K562 (cell line): ENCODE measurements at regions not wholly inside any gene's neighbourhood (a gene's known extent, or its start where the extent isn't known, plus 50 kb on each side); places are given as distances from the start of the nearest gene placed in this dataset.

Experiments
- EZH2 ChIP-seq: IDR thresholded peaks from 2 replicates; pipeline ENCODE4 v1.6.1; 2012; ENCODE audit warnings: low read depth, mild to moderate bottlenecking, inconsistent platforms, low read length, borderline replicate concordance
- ILF3 ChIP-seq: fragments of 450-650 bp; IDR thresholded peaks from 2 replicates; pipeline ENCODE4 v1.6.1; 2018; ENCODE audit warnings: antibody characterized with exemption, mild to moderate bottlenecking, moderate library complexity, borderline replicate concordance
- PHTF2 ChIP-seq: fragments of 250-450 bp; sonication (Bioruptor Pico); IDR thresholded peaks from 2 replicates; pipeline ENCODE4 v1.5.0; 2021; ENCODE audit warnings: mild to moderate bottlenecking
- POLR3G ChIP-seq: IDR thresholded peaks from 2 replicates; pipeline ENCODE4 v1.6.1; 2011; ENCODE audit not compliant: insufficient read length, insufficient replicate concordance; ENCODE audit errors: extremely low read depth
- TGIF2 ChIP-seq: sonication (generic); formaldehyde crosslinking; IDR thresholded peaks from 2 replicates; pipeline ENCODE4 v1.8.1; 2022; ENCODE audit warnings: mild to moderate bottlenecking, missing genetic modification reagents, moderate library complexity
- ZNF140 ChIP-seq: fragments of 250-450 bp; sonication (Bioruptor Pico); IDR thresholded peaks from 2 replicates; pipeline ENCODE4 v1.8.0; 2021; ENCODE audit warnings: moderate library complexity, mild to moderate bottlenecking, inconsistent platforms
- TF ChIP-seq, protein P1 (sequence below): fragments of 250-450 bp; sonication (Bioruptor Pico); IDR thresholded peaks from 2 replicates; pipeline ENCODE4 v1.4.0; 2020; ENCODE audit warnings: borderline replicate concordance
- TF ChIP-seq, protein P2 (sequence below): sonication (generic); formaldehyde crosslinking; IDR thresholded peaks from 2 replicates; pipeline ENCODE4 v1.5.0; 2020; ENCODE audit warnings: missing genetic modification reagents
- TF ChIP-seq, protein P3 (sequence below): fragments of 450-650 bp; IDR thresholded peaks from 2 replicates; pipeline ENCODE4 v1.6.1; 2016; ENCODE audit warnings: missing biosample characterization, missing genetic modification characterization
- TF ChIP-seq, protein P4 (sequence below): fragments of 250-450 bp; sonication (Bioruptor Pico); IDR thresholded peaks from 2 replicates; pipeline ENCODE4 v1.8.0; 2021; ENCODE audit warnings: moderate library complexity, mild to moderate bottlenecking, inconsistent platforms
- TF ChIP-seq, protein P5 (sequence below): fragments of 250-450 bp; sonication (Bioruptor Pico); IDR thresholded peaks from 2 replicates; pipeline ENCODE4 v1.5.0; 2020; ENCODE audit warnings: mild to moderate bottlenecking

DNA sequence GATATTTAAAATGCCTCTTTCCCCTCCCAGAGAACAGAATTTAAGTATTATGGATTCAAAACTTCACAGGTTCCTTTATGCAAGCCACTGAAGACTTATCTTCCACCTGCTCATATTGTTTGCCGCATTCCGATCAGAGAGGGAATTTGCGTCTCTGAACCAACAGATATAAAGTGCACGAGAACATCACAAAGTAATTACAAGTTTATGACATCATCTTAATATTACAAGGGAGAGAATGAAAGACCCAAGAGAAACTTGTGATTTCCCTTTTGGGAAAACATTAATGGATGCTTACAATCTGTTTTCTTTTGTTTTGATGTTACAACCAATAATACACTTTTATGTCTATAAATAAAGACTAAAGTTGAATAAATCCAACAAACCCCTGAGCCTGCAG, 631.0 kb downstream of the BCL11A start (continued):
- TF ChIP-seq, protein P1, sequence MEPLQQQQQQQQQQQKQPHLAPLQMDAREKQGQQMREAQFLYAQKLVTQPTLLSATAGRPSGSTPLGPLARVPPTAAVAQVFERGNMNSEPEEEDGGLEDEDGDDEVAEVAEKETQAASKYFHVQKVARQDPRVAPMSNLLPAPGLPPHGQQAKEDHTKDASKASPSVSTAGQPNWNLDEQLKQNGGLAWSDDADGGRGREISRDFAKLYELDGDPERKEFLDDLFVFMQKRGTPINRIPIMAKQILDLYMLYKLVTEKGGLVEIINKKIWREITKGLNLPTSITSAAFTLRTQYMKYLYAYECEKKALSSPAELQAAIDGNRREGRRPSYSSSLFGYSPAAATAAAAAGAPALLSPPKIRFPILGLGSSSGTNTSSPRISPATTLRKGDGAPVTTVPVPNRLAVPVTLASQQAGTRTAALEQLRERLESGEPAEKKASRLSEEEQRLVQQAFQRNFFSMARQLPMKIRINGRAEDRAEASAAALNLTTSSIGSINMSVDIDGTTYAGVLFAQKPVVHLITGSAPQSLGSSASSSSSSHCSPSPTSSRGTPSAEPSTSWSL (CRISPR knock-in tag), result no peak
- TF ChIP-seq, protein P2, sequence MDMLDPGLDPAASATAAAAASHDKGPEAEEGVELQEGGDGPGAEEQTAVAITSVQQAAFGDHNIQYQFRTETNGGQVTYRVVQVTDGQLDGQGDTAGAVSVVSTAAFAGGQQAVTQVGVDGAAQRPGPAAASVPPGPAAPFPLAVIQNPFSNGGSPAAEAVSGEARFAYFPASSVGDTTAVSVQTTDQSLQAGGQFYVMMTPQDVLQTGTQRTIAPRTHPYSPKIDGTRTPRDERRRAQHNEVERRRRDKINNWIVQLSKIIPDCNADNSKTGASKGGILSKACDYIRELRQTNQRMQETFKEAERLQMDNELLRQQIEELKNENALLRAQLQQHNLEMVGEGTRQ, result no peak
- TF ChIP-seq, protein P3, sequence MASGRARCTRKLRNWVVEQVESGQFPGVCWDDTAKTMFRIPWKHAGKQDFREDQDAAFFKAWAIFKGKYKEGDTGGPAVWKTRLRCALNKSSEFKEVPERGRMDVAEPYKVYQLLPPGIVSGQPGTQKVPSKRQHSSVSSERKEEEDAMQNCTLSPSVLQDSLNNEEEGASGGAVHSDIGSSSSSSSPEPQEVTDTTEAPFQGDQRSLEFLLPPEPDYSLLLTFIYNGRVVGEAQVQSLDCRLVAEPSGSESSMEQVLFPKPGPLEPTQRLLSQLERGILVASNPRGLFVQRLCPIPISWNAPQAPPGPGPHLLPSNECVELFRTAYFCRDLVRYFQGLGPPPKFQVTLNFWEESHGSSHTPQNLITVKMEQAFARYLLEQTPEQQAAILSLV (tag), result no peak
- no peak for TF ChIP-seq PHTF2 (CRISPR knock-in tag)
- TF ChIP-seq EZH2, result no peak
- no peak for TF ChIP-seq ILF3
- TF ChIP-seq, protein P4, sequence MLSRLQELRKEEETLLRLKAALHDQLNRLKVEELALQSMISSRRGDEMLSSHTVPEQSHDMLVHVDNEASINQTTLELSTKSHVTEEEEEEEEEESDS (CRISPR knock-in tag), result no peak
- no peak for TF ChIP-seq ZNF140 (CRISPR knock-in tag)
- TF ChIP-seq TGIF2, result no peak
- TF ChIP-seq POLR3G, result no peak
- TF ChIP-seq, protein P5, sequence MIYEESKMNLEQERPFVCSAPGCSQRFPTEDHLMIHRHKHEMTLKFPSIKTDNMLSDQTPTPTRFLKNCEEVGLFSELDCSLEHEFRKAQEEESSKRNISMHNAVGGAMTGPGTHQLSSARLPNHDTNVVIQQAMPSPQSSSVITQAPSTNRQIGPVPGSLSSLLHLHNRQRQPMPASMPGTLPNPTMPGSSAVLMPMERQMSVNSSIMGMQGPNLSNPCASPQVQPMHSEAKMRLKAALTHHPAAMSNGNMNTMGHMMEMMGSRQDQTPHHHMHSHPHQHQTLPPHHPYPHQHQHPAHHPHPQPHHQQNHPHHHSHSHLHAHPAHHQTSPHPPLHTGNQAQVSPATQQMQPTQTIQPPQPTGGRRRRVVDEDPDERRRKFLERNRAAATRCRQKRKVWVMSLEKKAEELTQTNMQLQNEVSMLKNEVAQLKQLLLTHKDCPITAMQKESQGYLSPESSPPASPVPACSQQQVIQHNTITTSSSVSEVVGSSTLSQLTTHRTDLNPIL (CRISPR knock-in tag), result no peak
